Smooth muscle cell (in vitro differentiated cells): ENCODE measurements at regions not wholly inside any gene's neighbourhood (a gene's known extent, or its start where the extent isn't known, plus 50 kb on each side); places are given as distances from the start of the nearest gene placed in this dataset.
A peak's percentile ranks its signal among the peaks of the same experiment; 100 is the strongest.

Source experiments
- DNase-seq: peaks from one replicate; lab custom pipeline; 2025; ENCODE audit not compliant: unreplicated experiment; lab: John Stamatoyannopoulos, UW
- H2AFZ ChIP-seq: fragments of 200-600 bp; sonication (generic); 2 replicates; pipeline ENCODE4 v1.6.0; 2016; ENCODE audit warnings: antibody characterized with exemption, low read depth, mild to moderate bottlenecking
- H3F3A ChIP-seq: fragments of 200-600 bp; sonication (generic); 2 replicates; pipeline ENCODE4 v1.6.0; 2017; ENCODE audit warnings: antibody characterized with exemption, low read depth
- H3K27ac ChIP-seq: fragments of 200-600 bp; sonication (generic); 2 replicates; pipeline ENCODE4 v1.5.1; 2016; ENCODE audit warnings: low read depth, mild to moderate bottlenecking
- H3K27me3 ChIP-seq: fragments of 200-600 bp; sonication (generic); 2 replicates; pipeline ENCODE4 v1.6.1; 2016; ENCODE audit warnings: low read depth, mild to moderate bottlenecking
- H3K36me3 ChIP-seq: fragments of 200-600 bp; sonication (generic); 2 replicates; pipeline ENCODE4 v1.5.1; 2016; ENCODE audit warnings: low read depth
- H3K4me1 ChIP-seq: fragments of 200-600 bp; sonication (generic); 2 replicates; pipeline ENCODE4 v1.5.1; 2016; ENCODE audit warnings: low read depth
- H3K4me2 ChIP-seq: fragments of 200-600 bp; sonication (generic); 2 replicates; pipeline ENCODE4 v1.6.0; 2016; ENCODE audit warnings: mild to moderate bottlenecking
- H3K4me3 ChIP-seq: fragments of 200-600 bp; sonication (generic); 2 replicates; pipeline ENCODE4 v1.5.1; 2016; ENCODE audit warnings: mild to moderate bottlenecking
- H3K79me2 ChIP-seq: fragments of 200-600 bp; sonication (generic); 2 replicates; pipeline ENCODE4 v1.6.0; 2016; ENCODE audit warnings: low read depth, mild to moderate bottlenecking
- H3K9ac ChIP-seq: fragments of 200-600 bp; sonication (generic); 2 replicates; pipeline ENCODE4 v1.6.0; 2016; ENCODE audit warnings: low read depth
- H3K9me3 ChIP-seq: fragments of 200-600 bp; sonication (generic); replicated peaks from 2 replicates; pipeline ENCODE4 v1.5.1; 2016; ENCODE audit warnings: low read depth
- H4K20me1 ChIP-seq: fragments of 200-600 bp; sonication (generic); 2 replicates; pipeline ENCODE4 v1.6.0; 2016; ENCODE audit warnings: low read depth
- WGBS: methylation state at CpG from one replicate; pipeline ENCODE4 v1.1.7; 2016; ENCODE audit warnings: low lambda C conversion rate; 5-methylcytosine and 5-hydroxymethylcytosine counted together
- TF ChIP-seq, protein P1 (sequence below): fragments of 200-600 bp; sonication (generic); IDR thresholded peaks from 2 replicates; pipeline ENCODE4 v1.5.1; 2017; ENCODE audit warnings: borderline replicate concordance, mild to moderate bottlenecking, antibody characterized with exemption; ENCODE audit not compliant: insufficient read depth, poor library complexity, severe bottlenecking

- Histone ChIP-seq H3K27ac (peak overlapping the region; percentile 86), H3K79me2 (no peaks in the 10 kb centered on the region), H4K20me1 (no peaks in the 10 kb centered on the region), H3K4me1 (peaks cover 17% of the 10 kb centered on the region), H3F3A (peaks cover 5% of the 10 kb centered on the region), H3K9ac (peak overlapping the region; percentile 46), H3K4me3 (peak overlapping the region; percentile 16), H2AFZ (peak overlapping the region; percentile 96), H3K9me3 (no peaks in the 10 kb centered on the region), H3K4me2 (peak overlapping the region; percentile 69), H3K27me3 (no peaks in the 10 kb centered on the region), H3K36me3 (no peaks in the 10 kb centered on the region)
- no peak for DNase-seq
- WGBS, result 26% methylated on average over 6 of the region's 6 CpGs
- TF ChIP-seq, protein P1, sequence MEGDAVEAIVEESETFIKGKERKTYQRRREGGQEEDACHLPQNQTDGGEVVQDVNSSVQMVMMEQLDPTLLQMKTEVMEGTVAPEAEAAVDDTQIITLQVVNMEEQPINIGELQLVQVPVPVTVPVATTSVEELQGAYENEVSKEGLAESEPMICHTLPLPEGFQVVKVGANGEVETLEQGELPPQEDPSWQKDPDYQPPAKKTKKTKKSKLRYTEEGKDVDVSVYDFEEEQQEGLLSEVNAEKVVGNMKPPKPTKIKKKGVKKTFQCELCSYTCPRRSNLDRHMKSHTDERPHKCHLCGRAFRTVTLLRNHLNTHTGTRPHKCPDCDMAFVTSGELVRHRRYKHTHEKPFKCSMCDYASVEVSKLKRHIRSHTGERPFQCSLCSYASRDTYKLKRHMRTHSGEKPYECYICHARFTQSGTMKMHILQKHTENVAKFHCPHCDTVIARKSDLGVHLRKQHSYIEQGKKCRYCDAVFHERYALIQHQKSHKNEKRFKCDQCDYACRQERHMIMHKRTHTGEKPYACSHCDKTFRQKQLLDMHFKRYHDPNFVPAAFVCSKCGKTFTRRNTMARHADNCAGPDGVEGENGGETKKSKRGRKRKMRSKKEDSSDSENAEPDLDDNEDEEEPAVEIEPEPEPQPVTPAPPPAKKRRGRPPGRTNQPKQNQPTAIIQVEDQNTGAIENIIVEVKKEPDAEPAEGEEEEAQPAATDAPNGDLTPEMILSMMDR, result no peak
Measured at GRCh38 chr3:73719861-73720260, 95.1 kb upstream of the PDZRN3 start.

DNA sequence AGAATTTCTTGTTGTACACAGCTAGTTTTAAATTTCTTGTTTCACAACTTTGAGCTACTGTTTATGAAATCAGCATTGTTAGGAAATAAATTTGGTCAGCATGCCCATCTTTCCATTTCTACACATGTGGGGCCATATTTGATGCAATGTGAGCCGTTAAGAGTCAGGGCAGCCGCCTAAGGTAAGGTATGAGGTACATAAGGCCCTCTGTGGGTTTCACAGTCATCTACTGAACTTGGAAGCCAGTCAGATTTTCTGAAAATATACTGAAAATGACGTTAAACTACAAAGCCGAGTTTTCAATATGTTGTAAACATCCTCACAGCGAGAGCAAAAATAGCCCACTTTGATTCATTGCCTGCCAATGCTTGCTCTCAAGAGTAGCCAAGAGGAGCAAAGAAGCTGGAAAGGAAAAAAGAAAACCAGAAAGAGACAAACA is 94.7 kb upstream of the PDZRN3 start:
- H3K4me2 ChIP-seq, result peak overlapping the region; percentile 69
- H3K4me1 ChIP-seq, result peaks cover 17% of the 10 kb centered on the region
- TF ChIP-seq, protein P1, result no peak
- peak overlapping the region; percentile 16 for H3K4me3 ChIP-seq
- H4K20me1 ChIP-seq, result no peaks in the 10 kb centered on the region
- H2AFZ ChIP-seq, result peak overlapping the region; percentile 96
- peaks cover 5% of the 10 kb centered on the region for H3F3A ChIP-seq
- H3K27me3 ChIP-seq, result no peaks in the 10 kb centered on the region
- H3K9me3 ChIP-seq, result no peaks in the 10 kb centered on the region
- WGBS, result 40% methylated on average over 5 of the region's 5 CpGs
- peak overlapping the region; percentile 86 for H3K27ac ChIP-seq
- DNase-seq, result no peak
- H3K9ac ChIP-seq, result peak overlapping the region; percentile 46
- H3K36me3 ChIP-seq, result no peaks in the 10 kb centered on the region
- H3K79me2 ChIP-seq, result no peaks in the 10 kb centered on the region

- H3K9ac ChIP-seq, result peak overlapping the region; percentile 2
- peak overlapping the region; percentile 86 for H3K27ac ChIP-seq
- peaks cover 17% of the 10 kb centered on the region for H3K4me1 ChIP-seq
- peak overlapping the region; percentile 37 for H2AFZ ChIP-seq
- H3K4me3 ChIP-seq, result no peak overlapping the region
- no peaks in the 10 kb centered on the region for H3K27me3 ChIP-seq
- no peaks in the 10 kb centered on the region for H3K9me3 ChIP-seq
- TF ChIP-seq, protein P1, result no peak
- H3F3A ChIP-seq, result peaks cover 5% of the 10 kb centered on the region
- WGBS, result 54% methylated on average over 5 of the region's 5 CpGs
- no peaks in the 10 kb centered on the region for H3K79me2 ChIP-seq
- H3K4me2 ChIP-seq, result peak overlapping the region; percentile 69
- no peaks in the 10 kb centered on the region for H3K36me3 ChIP-seq
- DNase-seq, result no peak
- no peaks in the 10 kb centered on the region for H4K20me1 ChIP-seq
Measured at GRCh38 chr3:73718326-73719110, 93.8 kb upstream of the PDZRN3 start.

DNA sequence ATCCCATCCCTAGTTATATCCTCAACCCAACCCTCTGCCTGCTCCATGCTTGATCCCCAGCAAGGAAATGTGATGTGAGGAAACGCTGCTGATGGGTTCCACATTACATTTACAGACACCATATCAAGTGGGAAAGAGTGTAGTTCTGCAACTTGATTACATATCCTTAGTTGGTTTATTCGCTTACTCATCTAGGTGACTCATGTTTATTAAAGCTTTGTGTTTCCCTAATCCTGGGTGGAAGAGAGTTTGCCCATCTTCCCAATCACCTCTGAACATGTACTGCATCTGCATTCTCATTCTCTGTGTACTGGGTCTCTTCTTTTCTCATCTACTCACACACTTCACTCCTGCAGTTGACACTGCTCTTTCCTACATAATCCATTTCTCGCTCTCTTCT is 91.7 kb upstream of the PDZRN3 start:
- Histone ChIP-seq H3K27ac (no peak overlapping the region), H3K4me2 (no peak overlapping the region), H3K36me3 (no peaks in the 10 kb centered on the region), H3F3A (peaks cover 5% of the 10 kb centered on the region), H2AFZ (peak overlapping the region; percentile 15), H3K79me2 (no peaks in the 10 kb centered on the region), H3K27me3 (no peaks in the 10 kb centered on the region), H3K9ac (no peak overlapping the region), H4K20me1 (no peaks in the 10 kb centered on the region), H3K9me3 (no peaks in the 10 kb centered on the region), H3K4me3 (no peak overlapping the region), H3K4me1 (peaks cover 17% of the 10 kb centered on the region)
- TF ChIP-seq, protein P1, result no peak
- DNase-seq, result no peak
- 99% methylated on average over 3 of the region's 3 CpGs for WGBS
